GM18873 (cell line): ENCODE measurements at regions not wholly inside any gene's neighbourhood (a gene's known extent, or its start where the extent isn't known, plus 50 kb on each side); places are given as distances from the start of the nearest gene placed in this dataset.

ENCODE experiments used
- ATAC-seq: cut with Tn5 transposase; IDR thresholded peaks from one replicate; pipeline ENCODE4 v1.9.1; 2021; ENCODE audit warnings: mild to moderate bottlenecking, moderate library complexity, moderate number of reproducible peaks; ENCODE audit not compliant: unreplicated experiment, low FRiP score

DNA sequence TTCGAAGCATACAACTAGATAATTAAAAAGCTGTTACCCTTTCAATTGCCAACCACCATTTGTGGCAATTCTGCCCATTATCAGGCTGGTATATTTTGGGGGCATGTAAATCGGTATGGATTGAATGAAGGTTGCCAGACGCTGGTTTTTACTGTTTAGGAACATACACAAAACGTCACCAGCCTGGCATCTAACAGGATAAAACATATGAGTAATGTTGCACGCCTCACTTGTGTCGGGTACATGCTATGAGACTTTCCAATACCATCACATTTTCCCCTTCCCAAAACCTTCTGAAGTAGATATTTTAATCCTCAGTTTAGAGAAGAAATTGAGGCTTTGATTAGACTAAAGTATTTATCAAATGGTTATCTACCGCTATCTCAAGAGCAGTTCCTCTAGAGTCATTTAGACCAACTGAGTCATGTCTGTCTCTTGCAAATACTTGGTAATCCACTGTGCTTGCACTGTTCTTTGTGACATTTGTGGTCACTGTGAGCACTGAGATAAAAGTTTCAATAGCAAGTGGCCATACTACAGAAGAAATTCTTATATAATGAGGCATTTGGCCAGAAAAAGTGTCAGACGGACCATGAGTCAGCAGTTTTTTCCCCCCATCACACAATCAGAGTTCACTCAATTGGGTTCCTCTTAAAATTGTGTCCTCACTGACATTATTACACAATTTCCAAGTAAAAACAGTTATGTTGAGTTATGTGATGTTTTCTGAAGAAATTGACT, 498.7 kb downstream of the NXPH1 start:
- ATAC-seq, result no peak

DNA sequence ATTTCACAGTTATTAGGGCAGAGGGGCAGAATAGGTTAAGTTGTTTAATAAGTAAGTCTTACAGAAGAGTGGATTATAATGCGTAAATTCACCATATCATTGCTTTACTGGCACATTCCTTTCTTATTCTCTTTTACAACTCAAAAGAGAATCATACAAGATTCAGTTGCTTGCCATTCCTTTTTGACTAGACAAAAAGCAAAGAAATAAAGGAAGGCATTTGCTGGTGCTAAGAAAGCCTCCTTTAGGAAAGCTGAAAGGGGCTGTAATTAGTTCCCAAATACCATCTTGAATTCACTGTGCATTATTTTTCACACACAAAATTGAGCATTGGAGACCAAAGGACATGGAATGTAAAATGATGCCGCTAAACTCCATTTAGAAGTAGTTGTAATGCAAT, 499.3 kb downstream of the NXPH1 start:
- no peak for ATAC-seq

DNA sequence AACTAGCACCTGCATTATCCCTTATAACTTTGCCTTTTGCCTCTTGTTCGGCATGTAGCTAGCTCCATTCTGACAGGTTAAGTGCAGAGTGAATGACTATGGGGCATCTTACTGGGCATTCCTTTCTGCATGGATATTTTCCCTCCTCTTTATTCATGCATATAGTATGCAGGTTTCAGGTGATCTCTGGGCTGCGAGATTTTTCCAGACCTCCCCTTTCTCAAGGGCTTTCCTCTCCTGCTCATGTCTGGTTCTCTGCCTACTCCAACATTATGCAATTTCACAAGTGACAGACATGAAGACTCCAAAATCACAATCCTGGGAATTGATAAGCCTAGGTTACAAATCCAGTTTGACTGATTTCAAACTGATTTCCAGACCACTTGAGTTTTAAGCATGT, 503.8 kb downstream of the NXPH1 start:
- ATAC-seq, result no peak

DNA sequence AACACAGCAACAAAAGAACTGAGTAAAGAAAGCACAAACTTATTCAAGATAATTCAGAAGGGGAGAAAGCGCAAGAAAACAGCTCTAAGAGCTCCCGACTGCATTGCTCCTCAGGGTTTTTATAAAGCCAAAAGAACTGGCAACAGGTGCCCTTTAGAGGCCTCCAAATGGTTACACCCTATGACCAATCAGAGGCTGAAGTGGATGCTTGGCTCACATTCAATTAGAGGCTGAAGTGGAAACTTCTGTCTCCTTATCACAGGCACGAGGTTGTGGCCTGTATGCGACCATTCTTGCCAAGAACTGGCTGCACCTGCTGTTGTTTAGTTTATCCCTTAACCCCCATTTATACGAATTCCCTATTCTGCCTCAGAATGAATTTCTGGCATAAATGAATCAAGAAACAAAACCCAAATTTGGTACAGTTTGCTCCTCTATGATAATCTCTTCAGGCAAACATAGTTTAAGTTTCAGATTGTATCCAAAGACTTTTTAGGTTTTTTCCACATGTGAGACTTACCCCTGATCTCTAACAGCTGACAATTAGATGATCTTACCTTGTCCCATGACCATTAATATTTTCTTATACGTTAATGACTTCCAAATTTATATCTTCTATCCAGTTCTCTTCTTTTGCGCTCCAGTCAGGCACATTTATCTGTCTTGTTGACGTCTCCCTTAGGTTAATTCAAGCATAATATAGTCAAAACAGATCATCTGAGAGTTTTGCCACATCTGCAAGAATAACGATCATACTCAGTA, 504.8 kb downstream of the NXPH1 start:
- no peak for ATAC-seq

DNA sequence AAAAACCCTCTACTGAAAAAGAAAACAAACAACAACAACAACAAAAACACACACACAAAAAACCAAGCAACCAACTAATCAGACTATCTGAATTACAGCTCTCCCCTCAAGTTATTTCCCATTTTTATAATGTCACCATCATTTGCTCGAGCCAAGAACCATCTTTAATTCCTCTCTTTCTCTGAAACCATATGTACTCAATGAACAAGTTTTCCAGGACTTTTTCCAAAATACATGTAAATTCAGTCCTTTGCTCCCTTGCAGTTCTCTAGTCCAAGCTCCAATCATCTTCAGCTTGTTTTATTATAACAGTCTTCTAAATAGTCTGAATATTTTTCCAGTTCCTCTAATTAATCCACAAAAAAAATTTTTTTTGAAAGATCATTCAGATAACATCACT, 506.0 kb downstream of the NXPH1 start:
- no peak for ATAC-seq

DNA sequence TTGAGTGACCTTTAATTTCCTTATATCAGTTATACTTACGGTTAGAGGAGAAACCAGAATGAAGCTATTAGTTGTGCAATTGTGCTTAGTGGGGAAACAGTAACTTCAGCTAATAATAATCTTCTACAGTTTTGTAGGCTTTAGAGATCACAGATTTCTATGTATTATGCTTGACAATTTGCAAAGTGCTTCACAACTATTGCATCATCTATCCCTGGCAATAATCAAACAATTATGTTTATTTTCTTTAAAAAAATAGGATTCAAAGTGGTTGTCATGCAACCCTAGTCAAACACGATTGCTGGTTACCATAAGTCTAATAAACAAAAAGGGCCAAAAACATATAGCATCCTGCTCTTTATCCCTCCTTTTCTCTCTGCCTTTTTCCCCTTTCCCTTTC, 530.3 kb downstream of the NXPH1 start:
- ATAC-seq, result no peak

DNA sequence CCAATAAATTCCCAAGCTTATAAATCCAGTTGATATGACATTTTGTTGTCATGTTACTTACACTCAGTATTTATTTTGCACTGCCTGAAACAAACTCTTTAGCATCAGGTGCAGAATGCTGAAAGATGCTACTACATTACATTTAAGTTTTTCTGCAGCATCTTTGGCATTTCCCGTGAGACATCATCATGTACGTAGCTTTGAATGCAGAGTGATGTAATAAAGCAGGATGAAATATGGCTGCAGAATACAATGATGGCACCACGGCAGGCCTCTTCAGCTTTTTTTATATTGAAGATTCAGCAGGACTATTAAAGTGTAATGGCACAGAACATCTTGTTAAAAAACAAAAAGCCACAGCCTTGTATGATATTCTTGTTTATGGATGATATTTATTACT, 531.8 kb downstream of the NXPH1 start:
- ATAC-seq, result no peak

DNA sequence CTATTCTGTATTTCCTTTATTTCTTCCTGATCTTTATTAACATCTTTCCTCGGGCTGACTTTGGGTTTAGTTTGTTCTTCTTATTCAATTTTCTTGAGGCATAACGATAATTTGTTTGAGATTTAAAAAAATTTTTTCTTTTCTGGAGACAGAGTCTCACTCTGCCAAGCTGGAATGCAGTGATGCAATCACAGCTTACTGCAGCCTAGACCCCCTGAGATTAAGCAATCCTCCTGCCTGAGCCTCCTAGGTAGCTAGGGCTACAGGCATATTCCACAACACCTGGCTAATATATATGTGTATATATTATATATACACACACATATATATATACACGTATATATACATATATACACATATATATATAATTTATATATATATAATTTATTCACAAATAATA, 540.2 kb downstream of the NXPH1 start:
- ATAC-seq, result no peak

DNA sequence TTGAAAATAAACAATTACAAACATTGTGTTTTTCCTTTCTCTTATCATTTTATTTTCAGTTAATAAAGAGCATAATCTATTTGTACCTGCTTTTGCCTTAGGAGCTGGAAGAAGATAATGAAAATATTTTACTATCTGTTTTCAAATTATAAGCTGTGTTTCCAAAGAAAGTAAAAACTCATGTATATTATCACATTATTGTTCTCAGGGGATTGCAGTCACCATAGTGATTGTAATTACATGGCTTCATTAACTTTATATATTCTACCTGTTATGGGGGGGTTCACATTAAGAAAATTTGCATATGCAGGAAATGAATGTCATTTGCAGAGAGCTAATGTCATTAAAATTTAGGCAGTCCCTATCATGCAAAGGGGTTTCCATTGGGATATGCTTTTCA, 542.3 kb downstream of the NXPH1 start:
- ATAC-seq, result no peak

DNA sequence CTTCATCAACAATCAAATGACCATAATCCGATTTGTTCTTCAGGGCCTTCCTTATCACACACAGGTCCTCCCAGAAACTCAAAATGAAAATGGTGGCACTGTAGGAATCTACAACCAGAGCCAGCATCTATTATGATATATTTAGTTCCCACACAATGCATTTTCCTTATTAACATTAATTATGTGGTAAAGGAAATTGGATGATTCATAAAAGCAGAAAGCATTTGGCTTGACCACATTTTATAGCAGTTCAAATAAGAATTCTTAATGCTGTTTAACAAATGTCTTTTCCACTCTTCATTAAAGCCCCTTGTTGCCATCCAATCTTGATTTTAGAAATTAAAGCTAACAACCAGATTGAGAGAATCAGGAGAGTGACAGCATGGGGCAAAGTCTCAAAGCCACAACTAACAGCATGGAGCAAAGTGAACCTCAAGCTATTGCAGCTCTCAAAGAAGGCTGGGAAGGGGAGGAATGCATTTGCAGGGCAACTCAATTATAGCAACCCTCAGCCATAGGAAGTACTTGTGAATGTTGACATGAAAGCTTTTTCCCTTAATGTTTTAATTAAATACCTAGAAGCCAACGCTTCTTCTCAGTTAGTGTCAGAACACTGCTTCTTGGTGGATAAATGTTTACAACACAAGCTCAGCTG, 549.1 kb downstream of the NXPH1 start:
- no peak for ATAC-seq

DNA sequence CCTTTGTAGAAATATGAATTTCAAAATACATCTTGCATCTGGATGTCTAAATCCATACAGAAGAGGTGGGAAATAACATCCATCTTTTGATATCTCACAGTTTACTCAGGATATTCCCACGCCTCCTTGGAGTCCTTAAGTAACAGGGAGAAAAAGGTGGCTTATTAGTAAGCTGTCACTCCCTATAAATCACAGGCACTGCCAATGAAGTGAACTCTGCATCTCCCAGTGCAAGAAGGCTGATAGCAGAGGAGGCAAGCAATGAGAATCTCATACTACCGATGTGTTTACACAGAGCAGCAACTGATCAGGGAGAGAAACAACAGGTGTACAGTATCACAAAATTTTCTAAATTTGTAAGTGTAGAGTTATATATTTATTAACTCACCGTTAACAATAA, 551.8 kb downstream of the NXPH1 start:
- ATAC-seq, result no peak

DNA sequence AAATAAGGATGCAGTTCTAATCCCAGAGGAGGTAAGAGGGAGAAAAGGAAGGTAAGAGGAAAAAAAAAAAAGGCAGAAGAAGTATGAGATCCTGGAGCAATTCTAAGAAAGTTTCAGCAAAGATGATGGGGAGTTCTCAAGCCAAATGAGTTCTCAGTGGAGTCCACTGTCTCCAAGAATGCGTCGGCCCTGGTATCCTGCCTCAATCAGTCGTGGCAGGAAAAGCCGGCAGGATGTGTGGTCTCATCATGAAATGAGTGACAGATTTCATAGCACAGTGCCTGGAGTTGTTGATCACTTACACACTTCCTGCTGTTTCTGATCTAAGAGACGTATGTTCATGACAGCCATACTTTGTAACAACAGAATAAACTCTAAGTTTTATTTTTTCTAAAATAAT, 554.9 kb downstream of the NXPH1 start:
- ATAC-seq, result no peak

DNA sequence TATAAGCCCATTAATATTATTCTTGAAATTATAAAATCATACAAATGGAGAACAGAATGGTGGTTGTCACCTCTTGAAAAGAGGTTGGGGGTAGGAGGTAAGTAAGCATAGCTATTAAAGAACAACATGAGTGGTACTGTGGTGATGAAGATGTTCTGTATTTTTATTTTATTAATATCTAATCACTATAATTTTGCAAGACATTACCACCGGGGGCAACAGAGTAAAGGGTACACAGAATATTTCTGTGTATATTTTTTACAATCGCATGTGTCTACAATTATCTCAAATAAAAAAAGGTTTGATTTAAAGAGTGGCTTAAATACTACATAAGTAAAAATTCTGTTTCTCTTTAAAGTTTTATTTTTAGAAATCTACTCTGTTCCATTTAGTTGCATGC, 557.8 kb downstream of the NXPH1 start:
- no peak for ATAC-seq

DNA sequence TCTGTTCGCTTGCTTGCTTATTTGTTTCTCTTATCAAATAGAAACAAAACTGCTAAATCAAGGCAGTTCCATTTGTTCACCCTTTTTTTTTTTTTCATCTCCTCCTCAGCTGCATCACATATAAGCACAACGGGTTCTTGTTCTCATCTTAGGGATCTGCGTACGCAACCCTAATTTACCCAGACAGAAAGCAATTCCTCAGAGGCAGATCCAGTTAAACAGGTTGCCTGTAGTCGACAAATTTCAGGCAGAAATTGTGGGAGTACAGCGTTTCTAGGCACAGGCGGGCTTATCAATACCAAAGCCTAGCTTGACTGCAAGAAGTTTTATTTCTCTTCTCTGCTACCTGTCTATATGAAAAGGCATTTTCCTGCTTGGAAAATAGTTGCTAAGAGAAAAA, 565.4 kb downstream of the NXPH1 start:
- ATAC-seq, result no peak

DNA sequence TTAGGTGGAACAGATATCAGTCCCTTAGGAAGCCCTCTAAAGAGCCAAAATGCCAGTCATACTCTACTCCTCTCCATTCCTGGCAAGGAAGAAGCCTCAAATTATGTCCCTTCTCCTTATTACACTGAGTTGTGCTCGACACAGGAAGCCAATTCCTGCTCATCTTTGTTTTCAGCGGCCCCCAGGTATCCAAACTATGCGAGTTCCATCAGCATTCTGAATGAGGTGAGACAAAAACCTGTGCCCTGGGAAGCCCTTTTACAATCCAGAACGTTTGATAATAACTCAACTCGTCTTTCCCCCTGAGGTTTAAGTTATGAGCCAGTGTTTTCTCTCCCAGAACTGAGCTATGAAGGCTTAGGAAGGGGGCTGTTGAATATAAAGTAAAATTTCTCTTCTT, 580.5 kb downstream of the NXPH1 start:
- no peak for ATAC-seq

DNA sequence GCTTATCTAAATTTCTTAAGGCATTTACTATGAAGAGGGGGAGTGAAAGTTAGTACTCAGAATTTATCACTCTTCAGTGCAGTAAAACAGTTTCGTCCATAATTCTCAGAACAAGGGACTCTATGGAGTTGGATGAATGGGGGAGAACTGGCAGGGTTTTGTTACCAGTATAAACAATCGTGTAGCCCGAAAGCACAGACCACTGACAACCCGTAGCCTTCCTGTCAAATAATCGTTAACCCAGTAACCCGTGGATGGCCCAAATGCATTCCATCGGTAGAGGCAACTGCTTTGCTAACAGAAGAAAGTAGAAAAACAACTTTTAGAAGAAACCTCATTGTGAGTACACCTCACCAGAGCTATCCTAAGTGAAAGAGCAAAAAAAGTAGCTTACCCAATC, 583.9 kb downstream of the NXPH1 start:
- no peak for ATAC-seq

DNA sequence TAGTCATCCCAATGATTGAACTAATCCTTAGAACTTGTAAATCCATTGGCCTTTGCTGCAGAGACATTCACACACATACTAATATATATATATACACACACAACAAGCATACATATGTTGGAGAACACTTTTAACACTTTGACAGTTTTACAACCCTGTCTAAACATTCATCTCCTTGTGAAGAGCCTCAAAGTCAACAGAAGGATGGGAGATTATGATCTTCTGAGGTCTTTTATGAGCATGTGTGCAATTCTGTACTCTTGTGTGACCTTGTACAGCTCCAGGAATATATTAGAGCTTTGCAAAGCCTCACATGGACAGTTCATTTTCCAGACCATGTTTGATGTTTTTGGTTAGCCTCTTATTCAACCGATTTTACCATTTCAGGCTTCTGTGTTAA, 589.0 kb downstream of the NXPH1 start:
- no peak for ATAC-seq

DNA sequence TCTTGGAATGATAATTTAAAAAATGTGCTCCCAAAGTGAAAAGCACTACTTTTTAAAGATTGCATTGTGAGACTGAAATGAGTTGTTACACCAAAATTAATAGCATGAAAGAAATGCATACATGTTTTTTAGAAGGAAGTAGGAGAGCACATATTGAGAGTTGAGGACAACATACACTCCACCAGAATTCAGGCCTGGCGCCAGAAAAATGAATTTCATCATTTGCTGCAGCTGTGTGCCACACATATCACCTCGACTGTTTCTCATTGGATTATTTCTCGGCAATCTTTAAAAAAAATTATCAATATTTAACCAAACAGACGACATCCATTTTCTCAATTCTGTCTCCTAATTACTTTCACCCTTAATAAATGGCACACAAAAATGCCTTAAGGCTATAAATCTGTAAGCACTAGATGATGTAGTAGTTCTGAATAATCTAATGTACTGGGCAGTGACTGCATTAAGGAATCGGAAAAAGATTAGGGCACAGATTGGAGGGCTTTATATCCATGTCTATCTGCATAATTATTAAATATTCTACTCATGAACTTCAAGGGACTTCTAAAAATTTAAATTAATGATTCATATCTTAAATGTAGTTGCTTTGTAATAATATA, 590.4 kb downstream of the NXPH1 start:
- ATAC-seq, result no peak

DNA sequence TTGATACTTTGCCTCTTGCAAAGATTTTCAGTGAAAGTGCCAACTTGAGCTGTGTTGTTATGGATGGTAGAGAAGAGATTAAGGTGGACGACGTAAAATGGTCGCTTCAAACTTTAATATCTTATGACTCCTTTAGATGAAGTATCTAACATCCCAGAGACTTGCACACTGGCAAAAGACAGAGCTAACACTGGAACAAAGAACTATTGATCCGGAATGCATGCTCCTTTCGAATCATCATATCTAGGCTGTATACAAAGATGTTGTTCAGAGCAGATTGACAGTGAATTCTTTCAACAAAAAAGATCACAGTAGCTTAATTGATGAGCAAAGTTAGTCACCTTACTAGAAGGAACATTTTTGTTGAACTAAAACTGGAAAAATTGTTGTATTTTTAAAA, 592.7 kb downstream of the NXPH1 start:
- ATAC-seq, result no peak

DNA sequence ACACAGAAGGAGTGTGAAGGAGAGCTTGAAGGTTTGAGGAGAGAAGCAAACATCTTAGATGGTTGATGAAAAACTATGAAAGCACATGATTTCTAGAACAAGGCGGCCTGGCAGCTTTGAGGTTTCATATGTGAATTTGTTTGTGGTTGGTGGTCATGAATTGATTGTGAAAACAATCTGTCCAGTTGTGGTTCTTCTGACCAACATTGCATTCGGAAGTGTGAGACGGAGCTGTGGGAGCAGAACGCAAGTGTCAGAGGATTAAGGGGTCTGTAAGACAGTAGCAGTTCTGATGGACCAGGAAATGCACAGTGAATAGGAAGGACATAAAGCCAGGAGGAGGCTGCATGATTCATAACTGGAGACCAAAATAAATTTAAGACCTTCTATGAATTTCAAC, 594.6 kb downstream of the NXPH1 start:
- no peak for ATAC-seq
